ENCODE measurements at regions not wholly inside any gene's neighbourhood (a gene's known extent, or its start where the extent isn't known, plus 50 kb on each side); places are given as distances from the start of the nearest gene placed in this dataset.

- Mint-ChIP-seq H3K27ac (no peak overlapping the region), H3K27me3 (ENCODE audit: low read depth in 2 of 2) (no peaks in the 10 kb centered on the region), H3K4me1 (no peaks in the 10 kb centered on the region), H3K9me3 (peaks cover 6 to 10% of the 10 kb centered on the region in 2 donors), H3K36me3 (no peaks in the 10 kb centered on the region), H3K4me3 (no peak overlapping the region)
- H3K9me3 ChIP-seq (ENCODE audit: control insufficient read depth, insufficient read depth, low read length) = peaks cover 11% of the 10 kb centered on the region
- no peak for DNase-seq
- no peak for TF ChIP-seq CTCF (IDR thresholded peaks at IDR 0.05)
- intact Hi-C loops (cut with micrococcal nuclease) = no loop called here
- 100% methylated on average over 1 of the region's 2 CpGs for whole genome bisulfite sequencing (ENCODE audit: insufficient coverage)
- H3K27me3 ChIP-seq (ENCODE audit: control insufficient read depth, insufficient read depth, low read length) = no peaks in the 10 kb centered on the region
- H3K36me3 ChIP-seq (ENCODE audit: control insufficient read depth, insufficient read depth, low read length) = no peaks in the 10 kb centered on the region
- H3K4me3 ChIP-seq (ENCODE audit: low read length) = no peak overlapping the region
- H3K27ac ChIP-seq (ENCODE audit: low read length) = no peak overlapping the region
- no peak for ATAC-seq
- no peaks in the 10 kb centered on the region for H3K4me1 ChIP-seq (ENCODE audit: control insufficient read depth, insufficient read depth, low read length)
Measured at GRCh38 chr5:104699438-104699837, 1136.8 kb upstream of the NUDT12 start.

GRCh38 chr5:104661256-104661655 is 1098.7 kb upstream of the NUDT12 start:
- Mint-ChIP-seq H3K9me3 (peaks cover 11 to 14% of the 10 kb centered on the region in 2 donors), H3K27ac (no peak overlapping the region), H3K27me3 (ENCODE audit: low read depth in 2 of 2) (no peaks in the 10 kb centered on the region), H3K4me1 (no peaks in the 10 kb centered on the region), H3K4me3 (no peak overlapping the region), H3K36me3 (no peaks in the 10 kb centered on the region)
- Histone ChIP-seq H3K9me3 (ENCODE audit: control insufficient read depth, insufficient read depth, low read length) (no peaks in the 10 kb centered on the region), H3K36me3 (ENCODE audit: control insufficient read depth, insufficient read depth, low read length) (no peaks in the 10 kb centered on the region), H3K4me1 (ENCODE audit: control insufficient read depth, insufficient read depth, low read length) (no peaks in the 10 kb centered on the region), H3K27ac (ENCODE audit: low read length) (no peak overlapping the region), H3K4me3 (ENCODE audit: low read length) (no peak overlapping the region), H3K27me3 (ENCODE audit: control insufficient read depth, insufficient read depth, low read length) (no peaks in the 10 kb centered on the region)
- WGBS (ENCODE audit: insufficient coverage) = 67% methylated on average over 1 of the region's 1 CpG
- no peak for TF ChIP-seq CTCF (IDR thresholded peaks at IDR 0.05)
- intact Hi-C loops (cut with micrococcal nuclease) = no loop called here
- no peak for ATAC-seq
- no peak for DNase-seq

GRCh38 chr5:104659497-104659896 is 1096.9 kb upstream of the NUDT12 start:
- Histone ChIP-seq H3K27me3 (ENCODE audit: control insufficient read depth, insufficient read depth, low read length) (no peaks in the 10 kb centered on the region), H3K27ac (ENCODE audit: low read length) (no peak overlapping the region), H3K9me3 (ENCODE audit: control insufficient read depth, insufficient read depth, low read length) (no peaks in the 10 kb centered on the region), H3K36me3 (ENCODE audit: control insufficient read depth, insufficient read depth, low read length) (no peaks in the 10 kb centered on the region), H3K4me3 (ENCODE audit: low read length) (no peak overlapping the region), H3K4me1 (ENCODE audit: control insufficient read depth, insufficient read depth, low read length) (no peaks in the 10 kb centered on the region)
- Mint-ChIP-seq H3K4me1 (no peaks in the 10 kb centered on the region), H3K36me3 (peaks cover under 1% of the 10 kb centered on the region), H3K9me3 (peaks cover 14 to 23% of the 10 kb centered on the region in 2 donors), H3K27ac (no peak overlapping the region), H3K27me3 (ENCODE audit: low read depth in 2 of 2) (no peaks in the 10 kb centered on the region), H3K4me3 (no peak overlapping the region)
- whole genome bisulfite sequencing (ENCODE audit: insufficient coverage) = no CpG with 5 or more reads among the region's 1 CpG
- no peak for TF ChIP-seq CTCF (IDR thresholded peaks at IDR 0.05)
- intact Hi-C loops (cut with micrococcal nuclease) = no loop called here
- ATAC-seq (no peak), DNase-seq (no peak)

- Histone ChIP-seq H3K36me3 (ENCODE audit: control insufficient read depth, insufficient read depth, low read length) (no peaks in the 10 kb centered on the region), H3K27me3 (ENCODE audit: control insufficient read depth, insufficient read depth, low read length) (no peaks in the 10 kb centered on the region), H3K27ac (ENCODE audit: low read length) (no peak overlapping the region), H3K4me3 (ENCODE audit: low read length) (no peak overlapping the region), H3K9me3 (ENCODE audit: control insufficient read depth, insufficient read depth, low read length) (peaks cover 12% of the 10 kb centered on the region), H3K4me1 (ENCODE audit: control insufficient read depth, insufficient read depth, low read length) (no peaks in the 10 kb centered on the region)
- H3K27ac Mint-ChIP-seq = no peak overlapping the region
- no peak for TF ChIP-seq CTCF (IDR thresholded peaks at IDR 0.05)
- peaks cover 11% of the 10 kb centered on the region for H3K36me3 Mint-ChIP-seq
- no peak overlapping the region for H3K4me3 Mint-ChIP-seq
- intact Hi-C loops (cut with micrococcal nuclease) = no loop called here
- H3K9me3 Mint-ChIP-seq = peaks cover 11 to 29% of the 10 kb centered on the region in 2 donors
- H3K4me1 Mint-ChIP-seq = no peaks in the 10 kb centered on the region
- DNase-seq = no peak
- H3K27me3 Mint-ChIP-seq (ENCODE audit: low read depth in 2 of 2) = no peaks in the 10 kb centered on the region
- ATAC-seq = no peak
- WGBS (ENCODE audit: insufficient coverage) = 89% methylated on average over 5 of the region's 5 CpGs
Measured at GRCh38 chr5:104652271-104652861, 1089.8 kb upstream of the NUDT12 start.

Measured in natural killer cell (primary cell).